Esophagus squamous epithelium (tissue), 4 donors: ENCODE measurements at regions not wholly inside any gene's neighbourhood (a gene's known extent, or its start where the extent isn't known, plus 50 kb on each side); places are given as distances from the start of the nearest gene placed in this dataset.
"Not testable (repeated sequence)": the region's sequence is repeated elsewhere in the genome, so short reads cannot be mapped to it uniquely, and the experiment has no call there.

Experiments
- POLR2A ChIP-seq, 4 donors: fragments of 450-650 bp; IDR thresholded peaks; one replicate each; pipeline ENCODE4 v1.6.1; 2017; ENCODE audit warnings: antibody characterized with exemption in 4 of 4, mild to moderate bottlenecking in 4 of 4, moderate library complexity in 3 of 4
- TF ChIP-seq, protein P1 (sequence below), 6 experiments: fragments of 450-650 bp in 4 of 6; fragments of 200-600 bp in 2 of 6; sonication (generic) in 2 of 6; IDR thresholded peaks; one replicate each; pipeline ENCODE4 v1.5.1; 2016 to 2019; ENCODE audit warnings: antibody characterized with exemption in 6 of 6, mild to moderate bottlenecking in 4 of 6, moderate library complexity in 4 of 6

DNA sequence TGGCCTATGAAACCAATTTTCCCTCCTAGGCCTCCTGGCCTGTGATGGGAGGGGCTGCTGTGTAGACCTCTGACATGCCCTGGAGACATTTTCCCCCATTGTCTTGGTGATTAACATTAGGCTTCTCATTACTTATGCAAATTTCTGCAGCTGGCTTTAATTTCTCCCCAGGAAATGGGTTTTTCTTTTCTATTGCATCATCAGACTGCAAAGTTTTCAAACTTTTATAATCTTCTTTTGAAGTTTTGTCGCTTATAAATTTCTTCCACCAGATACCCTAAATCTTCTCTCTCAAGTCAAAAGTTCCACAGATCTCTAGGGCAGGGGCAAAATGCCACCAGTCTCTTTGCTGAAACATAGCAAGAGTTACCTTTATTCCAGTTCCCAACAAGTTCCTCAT, 482.7 kb upstream of the DPP6 start:
- TF ChIP-seq, protein P1, sequence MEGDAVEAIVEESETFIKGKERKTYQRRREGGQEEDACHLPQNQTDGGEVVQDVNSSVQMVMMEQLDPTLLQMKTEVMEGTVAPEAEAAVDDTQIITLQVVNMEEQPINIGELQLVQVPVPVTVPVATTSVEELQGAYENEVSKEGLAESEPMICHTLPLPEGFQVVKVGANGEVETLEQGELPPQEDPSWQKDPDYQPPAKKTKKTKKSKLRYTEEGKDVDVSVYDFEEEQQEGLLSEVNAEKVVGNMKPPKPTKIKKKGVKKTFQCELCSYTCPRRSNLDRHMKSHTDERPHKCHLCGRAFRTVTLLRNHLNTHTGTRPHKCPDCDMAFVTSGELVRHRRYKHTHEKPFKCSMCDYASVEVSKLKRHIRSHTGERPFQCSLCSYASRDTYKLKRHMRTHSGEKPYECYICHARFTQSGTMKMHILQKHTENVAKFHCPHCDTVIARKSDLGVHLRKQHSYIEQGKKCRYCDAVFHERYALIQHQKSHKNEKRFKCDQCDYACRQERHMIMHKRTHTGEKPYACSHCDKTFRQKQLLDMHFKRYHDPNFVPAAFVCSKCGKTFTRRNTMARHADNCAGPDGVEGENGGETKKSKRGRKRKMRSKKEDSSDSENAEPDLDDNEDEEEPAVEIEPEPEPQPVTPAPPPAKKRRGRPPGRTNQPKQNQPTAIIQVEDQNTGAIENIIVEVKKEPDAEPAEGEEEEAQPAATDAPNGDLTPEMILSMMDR (IDR thresholded peaks at IDR 0.05): not testable (repeated sequence)
- TF ChIP-seq POLR2A (IDR thresholded peaks at IDR 0.05): not testable (repeated sequence)
